Upper lobe of left lung (tissue), 4 donors: ENCODE measurements at regions not wholly inside any gene's neighbourhood (a gene's known extent, or its start where the extent isn't known, plus 50 kb on each side); places are given as distances from the start of the nearest gene placed in this dataset.

ENCODE experiments used
- CTCF ChIP-seq, 6 experiments: fragments of 450-650 bp in 4 of 6; fragments of 200-600 bp in 2 of 6; sonication (generic) in 2 of 6; IDR thresholded peaks; one replicate each; pipeline ENCODE4 v1.5.1; 2016 to 2019; ENCODE audit warnings: antibody characterized with exemption in 6 of 6
- EP300 ChIP-seq, 4 donors: sonication (generic); formaldehyde crosslinking; IDR thresholded peaks; one replicate each; pipeline ENCODE4 v1.5.1; 2017; ENCODE audit warnings: antibody characterized with exemption in 4 of 4, control low read depth in 2 of 4
- POLR2A ChIP-seq, 4 donors: fragments of 450-650 bp; IDR thresholded peaks; one replicate each; pipeline ENCODE4 v1.5.1; 2016 to 2017; ENCODE audit warnings: antibody characterized with exemption in 4 of 4, mild to moderate bottlenecking in 2 of 4

GRCh38 chr2:41698678-41699422 lies 349.0 kb upstream of the PKDCC start:
- TF ChIP-seq CTCF (IDR thresholded peaks at IDR 0.05) (peak in 5 of 6 experiments; percentile 31 to 55 (median 44)), EP300 (IDR thresholded peaks at IDR 0.05) (no peak), POLR2A (IDR thresholded peaks at IDR 0.05) (no peak)
